BJ (cell line): ENCODE measurements at regions not wholly inside any gene's neighbourhood (a gene's known extent, or its start where the extent isn't known, plus 50 kb on each side); places are given as distances from the start of the nearest gene placed in this dataset.

Source experiments
- CTCF ChIA-PET: fragments of 350-600 bp; formaldehyde crosslinking; extraction: SDS; loops from one replicate; lab custom pipeline; 2021; ENCODE audit warnings: antibody characterized with exemption, inconsistent platforms; lab: Yijun Ruan, JAX
- POLR2A ChIA-PET: fragments of 300-600 bp; sonication (Branson Sonifier 250); formaldehyde crosslinking; extraction: SDS; loops from one replicate; lab custom pipeline; 2021; ENCODE audit warnings: antibody characterized with exemption; lab: Charles Lee
- DNase-seq: peaks from one replicate; pipeline ENCODE4 v3.0.0-alpha.2; 2011; ENCODE audit warnings: low read depth
- H3K27me3 ChIP-seq: 2 replicates; pipeline ENCODE4 v1.6.0; 2011; ENCODE audit warnings: low read length; ENCODE audit not compliant: control insufficient read depth, insufficient read depth
- H3K36me3 ChIP-seq: 2 replicates; pipeline ENCODE4 v1.5.1; 2011; ENCODE audit warnings: low read length; ENCODE audit not compliant: control insufficient read depth, insufficient read depth
- H3K4me3 ChIP-seq: 2 replicates; pipeline ENCODE4 v1.5.1; 2011; ENCODE audit warnings: low read depth, mild to moderate bottlenecking, control low read depth, low read length
- TF ChIP-seq, protein P1 (sequence below): IDR thresholded peaks from 2 replicates; pipeline ENCODE4 v1.5.1; 2011; ENCODE audit warnings: low read depth, mild to moderate bottlenecking, control low read depth, inconsistent platforms, low read length, moderate library complexity; ENCODE audit not compliant: insufficient read depth

- no peaks in the 10 kb centered on the region for H3K36me3 ChIP-seq
- no peaks in the 10 kb centered on the region for H3K27me3 ChIP-seq
- DNase-seq = no peak
- H3K4me3 ChIP-seq = no peak overlapping the region
- POLR2A ChIA-PET = no interaction called here
- CTCF ChIA-PET = no interaction called here
- TF ChIP-seq, protein P1, sequence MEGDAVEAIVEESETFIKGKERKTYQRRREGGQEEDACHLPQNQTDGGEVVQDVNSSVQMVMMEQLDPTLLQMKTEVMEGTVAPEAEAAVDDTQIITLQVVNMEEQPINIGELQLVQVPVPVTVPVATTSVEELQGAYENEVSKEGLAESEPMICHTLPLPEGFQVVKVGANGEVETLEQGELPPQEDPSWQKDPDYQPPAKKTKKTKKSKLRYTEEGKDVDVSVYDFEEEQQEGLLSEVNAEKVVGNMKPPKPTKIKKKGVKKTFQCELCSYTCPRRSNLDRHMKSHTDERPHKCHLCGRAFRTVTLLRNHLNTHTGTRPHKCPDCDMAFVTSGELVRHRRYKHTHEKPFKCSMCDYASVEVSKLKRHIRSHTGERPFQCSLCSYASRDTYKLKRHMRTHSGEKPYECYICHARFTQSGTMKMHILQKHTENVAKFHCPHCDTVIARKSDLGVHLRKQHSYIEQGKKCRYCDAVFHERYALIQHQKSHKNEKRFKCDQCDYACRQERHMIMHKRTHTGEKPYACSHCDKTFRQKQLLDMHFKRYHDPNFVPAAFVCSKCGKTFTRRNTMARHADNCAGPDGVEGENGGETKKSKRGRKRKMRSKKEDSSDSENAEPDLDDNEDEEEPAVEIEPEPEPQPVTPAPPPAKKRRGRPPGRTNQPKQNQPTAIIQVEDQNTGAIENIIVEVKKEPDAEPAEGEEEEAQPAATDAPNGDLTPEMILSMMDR = no peak
These were observed 170.6 kb upstream of the MRPS30 start for GRCh38 chr5:44637916-44638869.

DNA sequence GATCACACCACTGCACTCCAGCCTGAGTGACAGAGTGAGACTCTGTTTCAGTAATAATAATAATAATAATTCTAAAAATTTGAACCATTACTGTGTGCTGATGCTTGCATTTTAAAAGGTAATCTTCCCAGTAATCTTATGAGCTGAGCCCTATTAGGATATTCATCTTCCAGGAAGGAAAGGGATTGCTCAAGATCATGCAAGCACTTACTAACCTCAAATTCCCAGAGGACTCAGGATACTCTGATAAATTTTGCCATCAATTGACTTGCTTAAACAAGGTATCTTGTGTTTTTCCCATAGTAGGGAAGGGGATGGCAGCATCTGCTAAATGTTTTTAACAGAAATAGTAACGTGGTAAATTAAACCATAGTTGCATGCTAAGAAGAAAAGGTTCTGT is 176.4 kb upstream of the MRPS30 start:
- H3K4me3 ChIP-seq = no peak overlapping the region
- no peaks in the 10 kb centered on the region for H3K36me3 ChIP-seq
- no peak for DNase-seq
- POLR2A ChIA-PET = no interaction called here
- H3K27me3 ChIP-seq = no peaks in the 10 kb centered on the region
- CTCF ChIA-PET = no interaction called here
- TF ChIP-seq, protein P1 = no peak

- POLR2A ChIA-PET = no interaction called here
- Histone ChIP-seq H3K27me3 (no peaks in the 10 kb centered on the region), H3K36me3 (no peaks in the 10 kb centered on the region), H3K4me3 (no peak overlapping the region)
- DNase-seq = no peak
- CTCF ChIA-PET = no interaction called here
- TF ChIP-seq, protein P1 = no peak
These were observed 181.9 kb upstream of the MRPS30 start for GRCh38 chr5:44626846-44627245.

- TF ChIP-seq, protein P1 = no peak
- Histone ChIP-seq H3K27me3 (no peaks in the 10 kb centered on the region), H3K4me3 (no peak overlapping the region), H3K36me3 (no peaks in the 10 kb centered on the region)
- CTCF ChIA-PET = no interaction called here
- POLR2A ChIA-PET = no interaction called here
- DNase-seq = no peak
These were observed 186.4 kb upstream of the MRPS30 start for GRCh38 chr5:44622331-44622730.

GRCh38 chr5:44619875-44620610 is 188.7 kb upstream of the MRPS30 start:
- DNase-seq = no peak
- POLR2A ChIA-PET = no interaction called here
- H3K4me3 ChIP-seq = no peak overlapping the region
- H3K27me3 ChIP-seq = no peaks in the 10 kb centered on the region
- CTCF ChIA-PET = no interaction called here
- H3K36me3 ChIP-seq = no peaks in the 10 kb centered on the region
- TF ChIP-seq, protein P1 = no peak
